ENCODE measurements at regions not wholly inside any gene's neighbourhood (a gene's known extent, or its start where the extent isn't known, plus 50 kb on each side); places are given as distances from the start of the nearest gene placed in this dataset.

GRCh38 chr5:173831196-173831914, 56.8 kb upstream of the CPEB4 start:
- DNase-seq (ENCODE audit: low read depth) = no peak

- no peak for DNase-seq (ENCODE audit: low read depth)
Observed at GRCh38 chr5:173832386-173832785, 55.8 kb upstream of the CPEB4 start.

GRCh38 chr5:173833196-173833985, 54.8 kb upstream of the CPEB4 start:
- no peak for DNase-seq (ENCODE audit: low read depth)

GRCh38 chr5:173834071-173834771, 53.9 kb upstream of the CPEB4 start:
- no peak for DNase-seq (ENCODE audit: low read depth)

GRCh38 chr5:173835131-173835530, 53.0 kb upstream of the CPEB4 start:
- no peak for DNase-seq (ENCODE audit: low read depth)

- DNase-seq (ENCODE audit: low read depth) = no peak
Observed at GRCh38 chr5:173835661-173836060, 52.5 kb upstream of the CPEB4 start.

- DNase-seq (ENCODE audit: low read depth) = no peak
Observed at GRCh38 chr5:173837654-173838053, 50.5 kb upstream of the CPEB4 start.
